SK-N-SH (cell line): ENCODE measurements at regions not wholly inside any gene's neighbourhood (a gene's known extent, or its start where the extent isn't known, plus 50 kb on each side); places are given as distances from the start of the nearest gene placed in this dataset.

Experiments
- CTCF ChIA-PET: fragments of 300-600, 350-600 bp; formaldehyde crosslinking; extraction: SDS; loops from one replicate; lab custom pipeline; 2021; lab: Yijun Ruan, JAX
- POLR2A ChIA-PET: fragments of 350-600 bp; sonication (Branson Sonifier 250); formaldehyde crosslinking; extraction: SDS; loops from one replicate; lab custom pipeline; 2020; ENCODE audit warnings: antibody characterized with exemption, inconsistent platforms; lab: Yijun Ruan, JAX
- DNase-seq: peaks from one replicate; pipeline ENCODE4 v3.0.0; 2012
- H2AFZ ChIP-seq: fragments of 200-600 bp; sonication (generic); 2 replicates; pipeline ENCODE4 v1.8.1; 2016; ENCODE audit warnings: antibody characterized with exemption, mild to moderate bottlenecking, low read depth
- H3F3A ChIP-seq: fragments of 200-600 bp; sonication (generic); replicated peaks from 2 replicates; pipeline ENCODE3; 2016; ENCODE audit warnings: antibody characterized with exemption, mild to moderate bottlenecking; ENCODE audit not compliant: insufficient read depth
- H3K27ac ChIP-seq, 2 experiments: fragments of 200-500 bp in 1 of 2; fragments of 200-600 bp in 1 of 2; sonication (Bioruptor generic) in 1 of 2; sonication (generic), shearing (Covaris generic) in 1 of 2; 2 replicates each; pipeline versions ENCODE4 v1.5.1 to v1.6.1; 2014 to 2016; ENCODE audit warnings: low read depth in 2 of 2, inconsistent platforms in 1 of 2, low read length in 1 of 2, mild to moderate bottlenecking in 1 of 2, mixed read lengths in 1 of 2
- H3K27me3 ChIP-seq: fragments of 200-600 bp; sonication (generic), shearing (Covaris generic); 2 replicates; pipeline ENCODE4 v1.6.1; 2016; ENCODE audit warnings: mixed run types; ENCODE audit not compliant: insufficient read depth
- H3K36me3 ChIP-seq, 2 experiments: fragments of 200-500 bp in 1 of 2; fragments of 200-600 bp in 1 of 2; sonication (Bioruptor generic) in 1 of 2; sonication (generic) in 1 of 2; replicated peaks in 1 of 2; 2 replicates each; pipeline versions ENCODE3 to v1.5.1; 2014 to 2016; ENCODE audit warnings: low read length in 1 of 2, mild to moderate bottlenecking in 1 of 2; ENCODE audit not compliant: insufficient read depth in 2 of 2, control insufficient read depth in 1 of 2
- H3K4me1 ChIP-seq, 2 experiments: fragments of 200-500 bp in 1 of 2; fragments of 200-600 bp in 1 of 2; sonication (Bioruptor generic) in 1 of 2; sonication (generic), shearing (Covaris generic) in 1 of 2; 2 replicates each; pipeline versions ENCODE4 v1.5.1 to v1.6.1; 2014 to 2016; ENCODE audit warnings: low read depth in 1 of 2, low read length in 1 of 2, mixed run types in 1 of 2; ENCODE audit not compliant: insufficient read depth in 2 of 2, control insufficient read depth in 1 of 2
- H3K4me2 ChIP-seq: fragments of 200-600 bp; sonication (generic), shearing (Covaris generic); 2 replicates; pipeline ENCODE4 v1.6.1; 2017; ENCODE audit warnings: mixed run types
- H3K4me3 ChIP-seq, 2 experiments: fragments of 200-500 bp in 1 of 2; fragments of 200-600 bp in 1 of 2; sonication (Bioruptor generic) in 1 of 2; sonication (generic), shearing (Covaris generic) in 1 of 2; 2 replicates each; pipeline versions ENCODE4 v1.5.1 to v1.8.1; 2014 to 2016; ENCODE audit warnings: low read depth in 2 of 2, inconsistent platforms in 1 of 2, low read length in 1 of 2, mild to moderate bottlenecking in 1 of 2, mixed read lengths in 1 of 2, moderate library complexity in 1 of 2
- H3K79me2 ChIP-seq: fragments of 200-600 bp; sonication (generic); 2 replicates; pipeline ENCODE4 v1.8.1; 2017; ENCODE audit warnings: mild to moderate bottlenecking; ENCODE audit not compliant: insufficient read depth
- H3K9ac ChIP-seq: fragments of 200-600 bp; sonication (generic); 2 replicates; pipeline ENCODE4 v1.6.1; 2017; ENCODE audit warnings: mixed run types
- H3K9me2 ChIP-seq: fragments of 200-600 bp; sonication (generic); 2 replicates; pipeline ENCODE4 v1.6.1; 2017; ENCODE audit warnings: mixed run types
- H3K9me3 ChIP-seq: fragments of 200-600 bp; sonication (generic); 2 replicates; pipeline ENCODE4 v1.6.1; 2017; ENCODE audit warnings: mixed run types, mild to moderate bottlenecking, moderate library complexity
- H4K20me1 ChIP-seq: fragments of 200-600 bp; sonication (generic); 2 replicates; pipeline ENCODE4 v1.6.1; 2017; ENCODE audit warnings: mild to moderate bottlenecking, mixed run types; ENCODE audit not compliant: insufficient read depth
- CHD2 ChIP-seq: fragments of 150-350 bp; IDR thresholded peaks from 2 replicates; pipeline ENCODE4 v1.6.1; 2018; ENCODE audit warnings: low read length; ENCODE audit not compliant: partially characterized antibody
- CTCF ChIP-seq: fragments of 200-600 bp; sonication (generic); IDR thresholded peaks from 2 replicates; pipeline ENCODE4 v1.6.1; 2017; ENCODE audit warnings: antibody characterized with exemption, mild to moderate bottlenecking, moderate library complexity
- EP300 ChIP-seq, 2 experiments: IDR thresholded peaks; 2 replicates each; pipeline versions ENCODE4 v1.4.0 to v1.6.1; 2012; ENCODE audit warnings: borderline replicate concordance in 1 of 2, low read depth in 1 of 2, low read length in 1 of 2
- EZH2phosphoT487 ChIP-seq: fragments of 200-600 bp; sonication (generic); IDR thresholded peaks from 2 replicates; pipeline ENCODE4 v1.6.1; 2017; ENCODE audit warnings: low read depth, mixed run types, mild to moderate bottlenecking, antibody characterized with exemption, moderate library complexity, borderline replicate concordance
- FOSL2 ChIP-seq: IDR thresholded peaks from 2 replicates; pipeline ENCODE4 v1.4.0; 2012; ENCODE audit warnings: low read depth, mild to moderate bottlenecking, moderate library complexity, borderline replicate concordance
- FOXM1 ChIP-seq: IDR thresholded peaks from 2 replicates; pipeline ENCODE4 v1.4.0; 2012; ENCODE audit warnings: low read depth, mild to moderate bottlenecking
- JUND ChIP-seq: IDR thresholded peaks from 2 replicates; pipeline ENCODE4 v1.4.0; 2012
- MEF2A ChIP-seq: IDR thresholded peaks from 2 replicates; pipeline ENCODE4 v1.4.0; 2012; ENCODE audit warnings: low read depth, borderline replicate concordance
- MXI1 ChIP-seq: IDR thresholded peaks from 2 replicates; pipeline ENCODE4 v1.6.1; 2012; ENCODE audit warnings: mild to moderate bottlenecking, low read depth, low read length, improper control_type of control experiment
- PBX3 ChIP-seq: IDR thresholded peaks from 2 replicates; pipeline ENCODE4; 2012
- POLR2AphosphoS5 ChIP-seq: IDR thresholded peaks from 2 replicates; pipeline ENCODE4 v1.6.1; 2012; ENCODE audit warnings: low read depth, low read length
- RCOR1 ChIP-seq: fragments of 150-350 bp; IDR thresholded peaks from 2 replicates; pipeline ENCODE4 v1.6.1; 2017; ENCODE audit warnings: antibody characterized with exemption, low read length
- SMC3 ChIP-seq: IDR thresholded peaks from 2 replicates; pipeline ENCODE4 v1.6.1; 2012; ENCODE audit warnings: low read depth, low read length, improper control_type of control experiment
- TAF1 ChIP-seq: IDR thresholded peaks from 2 replicates; pipeline ENCODE4 v1.6.1; 2012; ENCODE audit warnings: low read depth, mild to moderate bottlenecking, low read length, moderate library complexity, borderline replicate concordance
- USF2 ChIP-seq: fragments of 150-350 bp; IDR thresholded peaks from 2 replicates; pipeline ENCODE4 v1.6.1; 2017; ENCODE audit warnings: antibody characterized with exemption, low read length, low read depth, borderline replicate concordance
- YY1 ChIP-seq: IDR thresholded peaks from 2 replicates; pipeline ENCODE4 v1.4.0; 2012; ENCODE audit warnings: low read depth, mild to moderate bottlenecking
- ZBTB33 ChIP-seq: IDR thresholded peaks from 2 replicates; pipeline ENCODE4 v1.4.0; 2012; ENCODE audit warnings: low read depth, borderline replicate concordance
- WGBS: methylation state at CpG from one replicate; pipeline ENCODE4 v1.1.6; 2017; ENCODE audit warnings: low lambda C conversion rate; 5-methylcytosine and 5-hydroxymethylcytosine counted together
- TF ChIP-seq, protein P1 (sequence below): IDR thresholded peaks from 2 replicates; pipeline ENCODE4 v1.6.1; 2012; ENCODE audit warnings: mild to moderate bottlenecking, low read depth, low read length, moderate library complexity

- H3K27me3 ChIP-seq = no peaks in the 10 kb centered on the region; the same call in 1 of the 2 replicates
- DNase-seq = no peak
- H3K9me3 ChIP-seq = no peaks in the 10 kb centered on the region
- ChIA-PET POLR2A (no interaction called here), CTCF (interaction anchor here (0.8 to 1.8 kb wide), 5 partner anchors 10 to 454 kb away, joined by 3 to 14 read pairs (median 3); no protein-coding TSS in a partner anchor)
- TF ChIP-seq POLR2AphosphoS5 = no peak
- no peak for TF ChIP-seq CTCF
- no peak for TF ChIP-seq MXI1
- H3F3A ChIP-seq = no peaks in the 10 kb centered on the region
- no peak overlapping the region for H2AFZ ChIP-seq
- H3K4me1 ChIP-seq = no peaks in the 10 kb centered on the region; a peak in 1 of 4 replicates
- H3K9ac ChIP-seq = no peak overlapping the region
- H3K79me2 ChIP-seq = no peaks in the 10 kb centered on the region
- H3K27ac ChIP-seq = no peak overlapping the region
- 74% methylated on average over 3 of the region's 3 CpGs for WGBS
- H3K4me2 ChIP-seq = no peak overlapping the region
- H3K9me2 ChIP-seq = no peaks in the 10 kb centered on the region
- no peak overlapping the region for H3K4me3 ChIP-seq
- H3K36me3 ChIP-seq = no peaks in the 10 kb centered on the region
- H4K20me1 ChIP-seq = no peaks in the 10 kb centered on the region
Observed at GRCh38 chr2:62447411-62447810, 58.6 kb downstream of the TMEM17 start.

GRCh38 chr2:62446491-62446890 is 59.5 kb downstream of the TMEM17 start:
- Histone ChIP-seq H3K27ac (no peak overlapping the region), H3K9ac (no peak overlapping the region), H3F3A (no peaks in the 10 kb centered on the region), H3K9me2 (no peaks in the 10 kb centered on the region), H4K20me1 (no peaks in the 10 kb centered on the region), H3K27me3 (no peaks in the 10 kb centered on the region; the same call in 1 of the 2 replicates), H3K4me1 (no peaks in the 10 kb centered on the region; a peak in 1 of 4 replicates), H2AFZ (no peak overlapping the region), H3K4me3 (no peak overlapping the region), H3K36me3 (no peaks in the 10 kb centered on the region), H3K4me2 (no peak overlapping the region), H3K79me2 (no peaks in the 10 kb centered on the region), H3K9me3 (no peaks in the 10 kb centered on the region)
- POLR2A ChIA-PET = no interaction called here
- 29% methylated on average over 1 of the region's 1 CpG for WGBS
- DNase-seq = no peak
- CTCF ChIA-PET = interaction anchor here (1.2 to 1.4 kb wide), 3 partner anchors 11 to 341 kb away, joined by 3 to 7 read pairs (median 3); no protein-coding TSS in a partner anchor
- TF ChIP-seq, protein P1, sequence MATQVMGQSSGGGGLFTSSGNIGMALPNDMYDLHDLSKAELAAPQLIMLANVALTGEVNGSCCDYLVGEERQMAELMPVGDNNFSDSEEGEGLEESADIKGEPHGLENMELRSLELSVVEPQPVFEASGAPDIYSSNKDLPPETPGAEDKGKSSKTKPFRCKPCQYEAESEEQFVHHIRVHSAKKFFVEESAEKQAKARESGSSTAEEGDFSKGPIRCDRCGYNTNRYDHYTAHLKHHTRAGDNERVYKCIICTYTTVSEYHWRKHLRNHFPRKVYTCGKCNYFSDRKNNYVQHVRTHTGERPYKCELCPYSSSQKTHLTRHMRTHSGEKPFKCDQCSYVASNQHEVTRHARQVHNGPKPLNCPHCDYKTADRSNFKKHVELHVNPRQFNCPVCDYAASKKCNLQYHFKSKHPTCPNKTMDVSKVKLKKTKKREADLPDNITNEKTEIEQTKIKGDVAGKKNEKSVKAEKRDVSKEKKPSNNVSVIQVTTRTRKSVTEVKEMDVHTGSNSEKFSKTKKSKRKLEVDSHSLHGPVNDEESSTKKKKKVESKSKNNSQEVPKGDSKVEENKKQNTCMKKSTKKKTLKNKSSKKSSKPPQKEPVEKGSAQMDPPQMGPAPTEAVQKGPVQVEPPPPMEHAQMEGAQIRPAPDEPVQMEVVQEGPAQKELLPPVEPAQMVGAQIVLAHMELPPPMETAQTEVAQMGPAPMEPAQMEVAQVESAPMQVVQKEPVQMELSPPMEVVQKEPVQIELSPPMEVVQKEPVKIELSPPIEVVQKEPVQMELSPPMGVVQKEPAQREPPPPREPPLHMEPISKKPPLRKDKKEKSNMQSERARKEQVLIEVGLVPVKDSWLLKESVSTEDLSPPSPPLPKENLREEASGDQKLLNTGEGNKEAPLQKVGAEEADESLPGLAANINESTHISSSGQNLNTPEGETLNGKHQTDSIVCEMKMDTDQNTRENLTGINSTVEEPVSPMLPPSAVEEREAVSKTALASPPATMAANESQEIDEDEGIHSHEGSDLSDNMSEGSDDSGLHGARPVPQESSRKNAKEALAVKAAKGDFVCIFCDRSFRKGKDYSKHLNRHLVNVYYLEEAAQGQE = no peak
- TF ChIP-seq USF2 (no peak), MXI1 (no peak), FOXM1 (no peak), EP300 (IDR thresholded peaks at IDR 0.05; ENCODE audit: borderline replicate concordance in 1 of 2, low read depth in 1 of 2, low read length in 1 of 2) (no peak), JUND (no peak), RCOR1 (no peak), CHD2 (no peak), TAF1 (no peak), MEF2A (no peak), SMC3 (no peak), ZBTB33 (no peak), POLR2AphosphoS5 (no peak), PBX3 (no peak), EZH2phosphoT487 (no peak), YY1 (no peak), FOSL2 (no peak)
